ENCODE measurements at regions not wholly inside any gene's neighbourhood (a gene's known extent, or its start where the extent isn't known, plus 50 kb on each side); places are given as distances from the start of the nearest gene placed in this dataset.

DNA sequence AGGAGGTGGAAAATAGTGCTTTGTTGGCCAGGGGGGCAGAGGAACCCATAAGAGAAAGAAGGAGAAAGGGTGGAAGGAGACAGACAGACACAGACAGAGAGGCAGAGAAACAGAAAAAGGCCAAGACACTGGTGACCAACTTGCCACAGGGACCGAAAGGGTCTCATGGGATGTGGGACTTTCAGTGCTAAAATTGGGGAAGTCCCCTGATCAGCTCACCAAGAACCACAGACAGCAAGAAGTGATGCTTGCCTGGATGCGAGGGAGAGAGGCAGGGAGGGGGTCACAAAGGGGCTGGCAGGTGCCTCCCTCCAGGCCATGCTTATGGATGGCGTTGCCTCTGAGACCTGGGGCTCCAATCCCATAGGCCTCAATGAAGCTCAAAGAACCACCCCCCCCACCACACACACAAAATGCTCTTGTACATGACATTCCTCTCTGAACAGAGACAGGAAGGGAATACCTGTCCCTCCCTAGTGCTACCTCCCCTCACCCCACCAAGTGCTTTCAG, 413.4 kb downstream of the MN1 start:
- peaks cover 22% of the 10 kb centered on the region for H3K4me1 ChIP-seq
- TF ChIP-seq POLR2AphosphoS5 (IDR thresholded peaks at IDR 0.05) (no peak), EP300 (IDR thresholded peaks at IDR 0.05) (no peak), POLR2A (IDR thresholded peaks at IDR 0.05) (no peak)
- TF ChIP-seq, protein P1, sequence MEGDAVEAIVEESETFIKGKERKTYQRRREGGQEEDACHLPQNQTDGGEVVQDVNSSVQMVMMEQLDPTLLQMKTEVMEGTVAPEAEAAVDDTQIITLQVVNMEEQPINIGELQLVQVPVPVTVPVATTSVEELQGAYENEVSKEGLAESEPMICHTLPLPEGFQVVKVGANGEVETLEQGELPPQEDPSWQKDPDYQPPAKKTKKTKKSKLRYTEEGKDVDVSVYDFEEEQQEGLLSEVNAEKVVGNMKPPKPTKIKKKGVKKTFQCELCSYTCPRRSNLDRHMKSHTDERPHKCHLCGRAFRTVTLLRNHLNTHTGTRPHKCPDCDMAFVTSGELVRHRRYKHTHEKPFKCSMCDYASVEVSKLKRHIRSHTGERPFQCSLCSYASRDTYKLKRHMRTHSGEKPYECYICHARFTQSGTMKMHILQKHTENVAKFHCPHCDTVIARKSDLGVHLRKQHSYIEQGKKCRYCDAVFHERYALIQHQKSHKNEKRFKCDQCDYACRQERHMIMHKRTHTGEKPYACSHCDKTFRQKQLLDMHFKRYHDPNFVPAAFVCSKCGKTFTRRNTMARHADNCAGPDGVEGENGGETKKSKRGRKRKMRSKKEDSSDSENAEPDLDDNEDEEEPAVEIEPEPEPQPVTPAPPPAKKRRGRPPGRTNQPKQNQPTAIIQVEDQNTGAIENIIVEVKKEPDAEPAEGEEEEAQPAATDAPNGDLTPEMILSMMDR (IDR thresholded peaks at IDR 0.05) = no peak
- peak in 1 of 2 donors; percentile 43 for DNase-seq (ENCODE audit: low spot score in 2 of 2)
- H3K36me3 ChIP-seq = no peaks in the 10 kb centered on the region
- no peak overlapping the region for H3K4me3 ChIP-seq
- no peaks in the 10 kb centered on the region for H3K9me3 ChIP-seq
- H3K27me3 ChIP-seq = peaks cover 2% of the 10 kb centered on the region
- WGBS = 68% methylated on average over 3 of the region's 3 CpGs
- H3K27ac ChIP-seq = no peak overlapping the region

DNA sequence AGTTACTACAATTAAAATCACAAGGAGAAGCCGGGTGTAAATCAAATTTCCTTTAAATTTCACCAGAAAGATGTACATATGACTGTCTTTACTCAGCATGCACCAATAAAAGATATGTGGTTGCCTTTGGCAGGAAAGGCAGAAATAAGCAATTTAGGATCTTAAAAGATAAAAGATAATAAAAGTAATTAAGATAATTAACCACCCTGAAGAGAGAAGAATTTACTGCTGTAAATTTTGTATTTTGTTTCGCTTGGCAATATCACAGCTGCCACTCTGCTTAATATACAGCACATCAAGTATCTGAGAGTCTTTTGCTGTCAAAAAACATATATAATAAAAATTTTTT, 411.9 kb downstream of the MN1 start:
- no peak overlapping the region for H3K27ac ChIP-seq
- H3K4me1 ChIP-seq = peaks cover 22% of the 10 kb centered on the region
- 80% methylated on average over 2 of the region's 2 CpGs for WGBS
- no peak for DNase-seq (ENCODE audit: low spot score in 2 of 2)
- H3K36me3 ChIP-seq = no peaks in the 10 kb centered on the region
- no peak overlapping the region for H3K4me3 ChIP-seq
- no peaks in the 10 kb centered on the region for H3K9me3 ChIP-seq
- peaks cover 2% of the 10 kb centered on the region for H3K27me3 ChIP-seq
- TF ChIP-seq, protein P1 (IDR thresholded peaks at IDR 0.05) = no peak
- TF ChIP-seq POLR2AphosphoS5 (IDR thresholded peaks at IDR 0.05) = no peak
- TF ChIP-seq POLR2A (IDR thresholded peaks at IDR 0.05) = no peak
- TF ChIP-seq EP300 (IDR thresholded peaks at IDR 0.05) = no peak

DNA sequence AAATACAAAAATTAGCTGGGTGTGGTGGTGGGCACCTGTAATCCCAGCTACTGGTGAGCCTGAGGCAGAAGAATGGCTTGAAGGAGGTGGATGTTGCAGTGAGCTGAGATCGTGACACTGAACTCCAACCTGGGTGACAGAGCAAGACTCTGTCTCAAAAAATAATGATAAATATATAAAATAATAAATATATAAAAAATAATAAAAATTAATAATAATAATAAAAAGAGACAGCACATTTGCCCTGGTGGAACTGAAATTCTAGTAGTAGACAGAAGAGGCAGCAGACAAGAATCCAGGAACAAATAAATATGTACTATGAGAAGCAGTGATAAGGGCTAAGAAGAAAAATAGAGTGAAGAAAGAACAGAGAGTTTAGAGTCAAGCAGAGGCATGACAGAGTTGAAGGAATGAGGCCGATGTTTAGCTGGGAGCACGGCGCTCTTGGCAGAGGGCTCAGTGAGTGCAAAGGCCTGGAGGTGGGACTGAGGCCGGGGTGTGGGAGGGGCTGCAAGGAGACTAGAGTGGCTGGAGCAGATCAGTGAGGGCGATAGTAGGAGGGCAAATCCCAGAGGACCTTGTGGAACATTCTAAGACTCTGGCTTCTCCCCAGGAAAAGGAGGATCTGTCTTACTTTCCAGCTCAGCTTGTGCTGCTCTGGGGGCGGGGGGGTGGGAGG, 410.3 kb downstream of the MN1 start:
- peaks cover 16% of the 10 kb centered on the region for H3K4me1 ChIP-seq
- H3K36me3 ChIP-seq = no peaks in the 10 kb centered on the region
- H3K4me3 ChIP-seq = no peak overlapping the region
- no peaks in the 10 kb centered on the region for H3K9me3 ChIP-seq
- DNase-seq (ENCODE audit: low spot score in 2 of 2) = no peak
- WGBS = 41% methylated on average over 7 of the region's 7 CpGs
- no peak overlapping the region for H3K27ac ChIP-seq
- no peak for TF ChIP-seq POLR2A (IDR thresholded peaks at IDR 0.05)
- no peak for TF ChIP-seq POLR2AphosphoS5 (IDR thresholded peaks at IDR 0.05)
- no peak for TF ChIP-seq EP300 (IDR thresholded peaks at IDR 0.05)
- TF ChIP-seq, protein P1 (IDR thresholded peaks at IDR 0.05) = no peak
- peaks cover 2% of the 10 kb centered on the region for H3K27me3 ChIP-seq

DNA sequence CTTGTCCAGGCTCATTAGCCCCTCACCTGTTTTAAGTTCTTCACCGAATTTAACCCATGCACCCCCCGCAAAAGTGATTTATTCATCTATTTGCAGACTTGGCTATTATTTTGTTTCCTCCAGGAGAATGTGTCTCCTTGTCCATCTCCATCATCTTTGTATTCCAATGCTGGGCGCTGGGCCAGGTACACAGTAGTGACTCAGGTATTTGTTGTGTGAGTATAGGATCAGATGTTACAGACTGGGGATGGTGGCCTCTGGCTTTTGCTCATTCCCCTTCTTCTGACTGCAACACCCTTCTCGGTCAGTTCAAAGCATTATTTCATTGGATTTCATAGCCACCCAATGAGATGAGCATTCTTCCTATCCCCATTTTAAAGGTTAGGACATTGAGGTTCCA, 408.2 kb downstream of the MN1 start:
- Histone ChIP-seq H3K4me3 (no peak overlapping the region), H3K27ac (no peak overlapping the region), H3K9me3 (no peaks in the 10 kb centered on the region), H3K27me3 (peaks cover 6% of the 10 kb centered on the region), H3K36me3 (no peaks in the 10 kb centered on the region), H3K4me1 (peaks cover 9% of the 10 kb centered on the region)
- TF ChIP-seq, protein P1 (IDR thresholded peaks at IDR 0.05) = no peak
- 84% methylated on average over 4 of the region's 4 CpGs for WGBS
- no peak for DNase-seq (ENCODE audit: low spot score in 2 of 2)

DNA sequence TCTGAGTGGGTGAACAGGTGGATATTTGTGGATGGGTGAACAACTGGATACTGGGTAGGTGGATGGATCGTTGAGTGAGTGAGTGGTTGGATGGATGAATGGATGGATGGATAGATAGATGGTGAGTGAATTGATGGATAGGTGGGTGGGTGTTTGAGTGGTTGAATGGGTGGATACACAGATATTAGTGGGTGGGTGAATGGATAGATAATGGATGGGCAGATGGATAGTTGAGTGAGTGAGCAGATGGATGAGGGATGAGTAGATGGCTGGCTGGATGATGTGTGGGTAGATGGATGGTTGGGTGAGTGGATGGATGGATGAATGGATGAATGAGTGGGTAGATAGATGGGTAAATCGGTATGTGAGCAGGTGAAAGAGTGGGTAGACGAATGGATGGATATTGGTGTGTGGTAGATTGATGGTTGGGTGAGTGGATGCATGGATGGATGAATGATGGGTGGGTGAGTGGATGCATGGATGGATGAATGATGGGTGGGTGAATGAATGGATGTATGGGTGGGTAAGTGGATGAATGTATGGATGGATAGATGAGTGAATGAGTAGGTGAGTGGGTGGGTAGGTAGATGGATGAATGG, 406.7 kb downstream of the MN1 start:
- peaks cover 9% of the 10 kb centered on the region for H3K4me1 ChIP-seq
- DNase-seq (ENCODE audit: low spot score in 2 of 2) = no peak
- H3K4me3 ChIP-seq = no peak overlapping the region
- H3K9me3 ChIP-seq = no peaks in the 10 kb centered on the region
- WGBS = 95% methylated on average over 3 of the region's 3 CpGs
- no peak overlapping the region for H3K27ac ChIP-seq
- TF ChIP-seq EP300 (IDR thresholded peaks at IDR 0.05) (no peak), POLR2AphosphoS5 (IDR thresholded peaks at IDR 0.05) (no peak), POLR2A (IDR thresholded peaks at IDR 0.05) (no peak)
- TF ChIP-seq, protein P1 (IDR thresholded peaks at IDR 0.05) = no peak
- H3K36me3 ChIP-seq = no peaks in the 10 kb centered on the region
- peaks cover 10% of the 10 kb centered on the region for H3K27me3 ChIP-seq

Measured in suprapubic skin (tissue), 4 donors.